Natural killer cell (primary cell): ENCODE measurements at regions not wholly inside any gene's neighbourhood (a gene's known extent, or its start where the extent isn't known, plus 50 kb on each side); places are given as distances from the start of the nearest gene placed in this dataset.
"Not testable (repeated sequence)": the region's sequence is repeated elsewhere in the genome, so short reads cannot be mapped to it uniquely, and the experiment has no call there.

Experiments
- ATAC-seq, 3 donors: fragments of 150-1000 bp in 2 of 3; fragments of 200-7000 bp in 1 of 3; cut with Tn5 transposase; 1 replicate in 1 of 3; 2 replicates in 2 of 3; pipeline ENCODE4 v1.10.0; 2021; ENCODE audit warnings: mild to moderate bottlenecking in 2 of 3, moderate library complexity in 2 of 3
- DNase-seq, 2 donors: peaks; one replicate each; pipeline versions ENCODE4 v3.0.0 to v3.0.0-alpha.2; 2013 to 2021; ENCODE audit warnings: mixed read lengths in 1 of 2
- H3K27ac ChIP-seq: one replicate; pipeline ENCODE4 v1.5.1; 2013; ENCODE audit warnings: mild to moderate bottlenecking, low read length
- H3K27me3 ChIP-seq: one replicate; pipeline ENCODE4 v1.6.1; 2013; ENCODE audit warnings: low read length; ENCODE audit not compliant: control insufficient read depth, insufficient read depth
- H3K36me3 ChIP-seq: one replicate; pipeline ENCODE4 v1.6.1; 2013; ENCODE audit warnings: low read length; ENCODE audit not compliant: control insufficient read depth, insufficient read depth
- H3K4me1 ChIP-seq: one replicate; pipeline ENCODE4 v1.6.1; 2013; ENCODE audit warnings: low read length; ENCODE audit not compliant: control insufficient read depth, insufficient read depth
- H3K4me3 ChIP-seq: one replicate; pipeline ENCODE4 v1.5.1; 2013; ENCODE audit warnings: low read length
- H3K9me3 ChIP-seq: one replicate; pipeline ENCODE4 v1.6.1; 2013; ENCODE audit warnings: low read length; ENCODE audit not compliant: control insufficient read depth, insufficient read depth
- H3K27ac Mint-ChIP-seq, 2 donors: one replicate each; pipeline ENCODE4 v1.8.0; 2022; ENCODE audit warnings: mild to moderate bottlenecking in 2 of 2, mixed read lengths in 2 of 2, moderate library complexity in 1 of 2
- H3K27me3 Mint-ChIP-seq, 2 donors: one replicate each; pipeline ENCODE4 v1.8.0; 2022; ENCODE audit warnings: low read depth in 2 of 2, mixed read lengths in 2 of 2
- H3K36me3 Mint-ChIP-seq: one replicate; pipeline ENCODE4 v1.8.0; 2022; ENCODE audit warnings: mixed read lengths
- H3K4me1 Mint-ChIP-seq, 2 donors: one replicate each; pipeline ENCODE4 v1.8.0; 2022; ENCODE audit warnings: mixed read lengths in 2 of 2
- H3K4me3 Mint-ChIP-seq: one replicate; pipeline ENCODE4 v1.8.0; 2022; ENCODE audit warnings: mild to moderate bottlenecking, moderate library complexity, mixed read lengths
- H3K9me3 Mint-ChIP-seq, 2 donors: one replicate each; pipeline ENCODE4 v1.8.0; 2022; ENCODE audit warnings: mixed read lengths in 2 of 2
- WGBS: methylation state at CpG from one replicate; pipeline ENCODE4 v1.1.7; 2013; ENCODE audit warnings: missing lambda C conversion rate; ENCODE audit not compliant: insufficient coverage; 5-methylcytosine and 5-hydroxymethylcytosine counted together
- intact Hi-C: fragments of 100-400 bp; cut with micrococcal nuclease; formaldehyde crosslinking; loops from one replicate; pipeline ENCODE4 v1.14.2; 2022
- TF ChIP-seq, protein P1 (sequence below): fragments of 200-600 bp; IDR thresholded peaks from one replicate; pipeline ENCODE4 v1.8.0; 2022; ENCODE audit warnings: antibody characterized with exemption

DNA sequence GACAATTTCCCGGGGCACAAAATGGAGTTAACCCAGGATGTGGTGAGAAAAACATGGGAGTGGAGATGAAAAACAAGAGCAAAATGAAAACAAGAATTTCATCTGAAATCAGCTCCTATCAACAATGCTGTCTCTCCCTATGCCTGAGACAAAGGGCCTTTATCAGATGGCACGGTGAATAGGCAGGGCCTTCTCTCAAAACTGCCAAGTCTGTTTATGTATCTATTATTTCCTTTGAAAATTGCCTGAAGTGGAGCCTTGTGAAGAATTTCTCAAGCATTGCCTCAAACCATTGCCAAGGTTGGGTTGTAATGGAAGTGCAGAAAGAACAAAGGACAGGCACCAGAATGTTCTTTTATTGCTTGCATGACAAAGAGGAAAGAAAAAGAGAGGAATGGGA, 74.7 kb downstream of the BTBD3 start:
- Mint-ChIP-seq H3K27ac (no peak overlapping the region), H3K9me3 (no peaks in the 10 kb centered on the region), H3K36me3 (no peaks in the 10 kb centered on the region), H3K4me3 (no peak overlapping the region), H3K27me3 (no peaks in the 10 kb centered on the region), H3K4me1 (no peaks in the 10 kb centered on the region)
- Histone ChIP-seq H3K36me3 (no peaks in the 10 kb centered on the region), H3K27ac (no peak overlapping the region), H3K27me3 (no peaks in the 10 kb centered on the region), H3K4me3 (no peak overlapping the region), H3K9me3 (no peaks in the 10 kb centered on the region), H3K4me1 (no peaks in the 10 kb centered on the region)
- TF ChIP-seq, protein P1, sequence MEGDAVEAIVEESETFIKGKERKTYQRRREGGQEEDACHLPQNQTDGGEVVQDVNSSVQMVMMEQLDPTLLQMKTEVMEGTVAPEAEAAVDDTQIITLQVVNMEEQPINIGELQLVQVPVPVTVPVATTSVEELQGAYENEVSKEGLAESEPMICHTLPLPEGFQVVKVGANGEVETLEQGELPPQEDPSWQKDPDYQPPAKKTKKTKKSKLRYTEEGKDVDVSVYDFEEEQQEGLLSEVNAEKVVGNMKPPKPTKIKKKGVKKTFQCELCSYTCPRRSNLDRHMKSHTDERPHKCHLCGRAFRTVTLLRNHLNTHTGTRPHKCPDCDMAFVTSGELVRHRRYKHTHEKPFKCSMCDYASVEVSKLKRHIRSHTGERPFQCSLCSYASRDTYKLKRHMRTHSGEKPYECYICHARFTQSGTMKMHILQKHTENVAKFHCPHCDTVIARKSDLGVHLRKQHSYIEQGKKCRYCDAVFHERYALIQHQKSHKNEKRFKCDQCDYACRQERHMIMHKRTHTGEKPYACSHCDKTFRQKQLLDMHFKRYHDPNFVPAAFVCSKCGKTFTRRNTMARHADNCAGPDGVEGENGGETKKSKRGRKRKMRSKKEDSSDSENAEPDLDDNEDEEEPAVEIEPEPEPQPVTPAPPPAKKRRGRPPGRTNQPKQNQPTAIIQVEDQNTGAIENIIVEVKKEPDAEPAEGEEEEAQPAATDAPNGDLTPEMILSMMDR: no peak
- ATAC-seq (no peak), DNase-seq (no peak)
- 85% methylated on average over 2 of the region's 2 CpGs for WGBS
- intact Hi-C loops: no loop called here

DNA sequence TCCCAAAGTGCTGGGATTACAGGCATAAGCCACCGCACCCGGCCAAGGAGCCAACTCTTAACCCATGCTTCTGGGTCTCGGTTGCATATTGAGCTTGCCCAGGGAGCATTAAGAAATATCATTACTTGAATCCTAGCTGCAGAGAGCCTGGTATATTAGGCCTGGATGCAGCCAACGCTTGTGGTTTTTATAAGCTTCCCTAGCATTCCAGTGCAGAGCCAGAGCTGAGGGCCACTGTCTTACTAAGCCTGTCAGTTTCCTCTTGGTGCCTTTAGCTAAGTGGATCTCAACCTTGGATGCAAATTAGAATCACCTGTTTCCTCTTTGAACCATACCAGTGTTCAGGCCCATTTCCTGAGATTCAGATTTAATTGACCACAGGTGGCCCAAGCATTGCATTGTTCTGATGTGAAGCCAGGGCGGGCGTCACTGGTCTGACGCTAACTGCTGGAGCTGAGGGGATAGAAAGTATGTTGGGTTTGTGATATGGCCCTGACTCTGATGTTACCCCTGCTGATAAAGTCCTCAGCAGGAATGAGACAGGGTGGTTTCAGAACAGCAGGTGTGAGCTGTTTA, 76.3 kb downstream of the BTBD3 start:
- no peaks in the 10 kb centered on the region for H3K36me3 ChIP-seq
- TF ChIP-seq, protein P1: no peak
- H3K4me3 ChIP-seq: no peak overlapping the region
- H3K27ac ChIP-seq: no peak overlapping the region
- H3K27me3 Mint-ChIP-seq: no peaks in the 10 kb centered on the region
- no peak overlapping the region for H3K4me3 Mint-ChIP-seq
- H3K4me1 Mint-ChIP-seq: no peaks in the 10 kb centered on the region
- no peak overlapping the region for H3K27ac Mint-ChIP-seq
- H3K36me3 Mint-ChIP-seq: no peaks in the 10 kb centered on the region
- H3K9me3 Mint-ChIP-seq: no peaks in the 10 kb centered on the region
- no peaks in the 10 kb centered on the region for H3K27me3 ChIP-seq
- DNase-seq: no peak
- H3K4me1 ChIP-seq: no peaks in the 10 kb centered on the region
- intact Hi-C loops: no loop called here
- WGBS: 91% methylated on average over 7 of the region's 7 CpGs
- ATAC-seq: no peak
- H3K9me3 ChIP-seq: no peaks in the 10 kb centered on the region

DNA sequence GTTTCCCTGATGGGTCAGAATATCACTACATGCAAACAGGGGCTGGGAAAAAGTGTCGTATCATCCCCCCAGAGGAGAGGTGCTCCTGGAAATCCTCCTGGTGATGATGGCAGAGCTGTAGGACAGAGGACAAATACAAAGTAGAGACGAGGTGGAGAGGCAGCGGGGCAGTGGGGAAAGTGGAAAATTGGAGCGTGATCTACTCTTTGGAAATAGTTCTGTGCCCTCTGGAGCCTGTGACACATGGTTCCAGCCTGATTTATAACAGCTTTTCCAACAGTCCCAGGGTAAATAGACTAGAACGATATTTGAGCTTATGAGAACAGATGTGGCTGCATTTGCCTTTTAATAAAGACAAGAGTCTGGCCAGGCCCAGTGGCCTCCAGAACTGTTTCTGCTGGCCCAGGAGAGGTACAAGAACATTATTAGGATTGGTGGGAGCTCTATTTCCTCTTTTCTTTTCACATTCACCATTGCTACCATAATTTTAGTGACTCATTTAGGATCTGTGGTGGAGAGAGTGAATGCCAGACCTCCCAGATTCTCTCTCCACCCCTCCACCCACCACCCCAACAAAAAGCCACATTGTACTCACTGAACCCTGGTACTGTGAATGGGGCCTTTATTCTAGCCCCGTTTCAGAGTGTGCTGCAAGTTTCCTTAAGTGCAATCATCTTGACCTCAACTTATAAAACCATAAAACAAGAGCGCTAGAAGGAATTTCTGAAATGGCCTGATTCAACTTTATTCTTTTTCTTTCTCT, 78.3 kb downstream of the BTBD3 start:
- H3K27ac Mint-ChIP-seq: no peak overlapping the region
- no peak for ATAC-seq

DNA sequence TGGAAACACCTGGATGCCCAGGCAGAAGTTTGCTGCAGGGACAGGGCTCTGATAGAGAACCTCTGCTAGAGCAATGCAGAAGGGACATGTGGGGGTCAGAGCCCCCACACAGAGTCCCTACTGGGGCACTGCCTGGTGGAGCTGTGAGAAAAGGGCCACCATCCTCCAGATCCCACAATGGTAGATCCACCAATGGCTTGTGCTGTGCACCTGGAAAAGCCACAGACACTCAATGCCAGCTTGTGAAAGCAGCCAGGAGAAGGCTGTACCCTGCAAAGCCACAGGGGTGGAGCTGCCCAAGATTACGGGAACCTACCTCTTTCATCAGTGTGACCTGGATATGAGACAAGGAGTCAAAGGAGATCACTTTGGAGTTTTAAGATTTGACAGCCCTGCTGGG, 87.1 kb downstream of the BTBD3 start:
- intact Hi-C loops, H3K27ac ChIP-seq, H3K27me3 ChIP-seq, H3K27ac Mint-ChIP-seq, DNase-seq, H3K36me3 Mint-ChIP-seq, ATAC-seq, H3K4me3 Mint-ChIP-seq, H3K9me3 ChIP-seq, H3K36me3 ChIP-seq, H3K27me3 Mint-ChIP-seq, H3K9me3 Mint-ChIP-seq, H3K4me3 ChIP-seq, H3K4me1 ChIP-seq, H3K4me1 Mint-ChIP-seq: not testable (repeated sequence)
- 92% methylated on average over 1 of the region's 1 CpG for WGBS

More for the DNA sequence above, 78.3 kb downstream of the BTBD3 start:
- no peaks in the 10 kb centered on the region for H3K36me3 ChIP-seq
- Mint-ChIP-seq H3K27me3 (no peaks in the 10 kb centered on the region), H3K9me3 (no peaks in the 10 kb centered on the region), H3K4me1 (no peaks in the 10 kb centered on the region), H3K4me3 (no peak overlapping the region), H3K36me3 (no peaks in the 10 kb centered on the region)
- intact Hi-C loops: no loop called here
- no peak overlapping the region for H3K27ac ChIP-seq
- H3K9me3 ChIP-seq: no peaks in the 10 kb centered on the region
- DNase-seq: no peak
- no peak overlapping the region for H3K4me3 ChIP-seq
- 88% methylated on average over 7 of the region's 7 CpGs for whole genome bisulfite sequencing
- TF ChIP-seq, protein P1: no peak
- no peaks in the 10 kb centered on the region for H3K27me3 ChIP-seq
- H3K4me1 ChIP-seq: no peaks in the 10 kb centered on the region
